OCI-LY1 (cell line): ENCODE measurements at regions not wholly inside any gene's neighbourhood (a gene's known extent, or its start where the extent isn't known, plus 50 kb on each side); places are given as distances from the start of the nearest gene placed in this dataset.

ENCODE experiments used
- EZH2 ChIP-seq: fragments of 200-600 bp; sonication (generic), shearing (Covaris generic); IDR thresholded peaks from 2 replicates; pipeline ENCODE4 v1.8.0; 2017; ENCODE audit warnings: borderline replicate concordance, mixed run types, mild to moderate bottlenecking, antibody characterized with exemption, low read length, moderate library complexity, mixed read lengths
- TF ChIP-seq, protein P1 (sequence below): fragments of 200-600 bp; sonication (generic), shearing (Covaris generic); IDR thresholded peaks from 2 replicates; pipeline ENCODE4 v1.5.1; 2017; ENCODE audit warnings: mild to moderate bottlenecking, antibody characterized with exemption, low read length, moderate library complexity, mixed read lengths

DNA sequence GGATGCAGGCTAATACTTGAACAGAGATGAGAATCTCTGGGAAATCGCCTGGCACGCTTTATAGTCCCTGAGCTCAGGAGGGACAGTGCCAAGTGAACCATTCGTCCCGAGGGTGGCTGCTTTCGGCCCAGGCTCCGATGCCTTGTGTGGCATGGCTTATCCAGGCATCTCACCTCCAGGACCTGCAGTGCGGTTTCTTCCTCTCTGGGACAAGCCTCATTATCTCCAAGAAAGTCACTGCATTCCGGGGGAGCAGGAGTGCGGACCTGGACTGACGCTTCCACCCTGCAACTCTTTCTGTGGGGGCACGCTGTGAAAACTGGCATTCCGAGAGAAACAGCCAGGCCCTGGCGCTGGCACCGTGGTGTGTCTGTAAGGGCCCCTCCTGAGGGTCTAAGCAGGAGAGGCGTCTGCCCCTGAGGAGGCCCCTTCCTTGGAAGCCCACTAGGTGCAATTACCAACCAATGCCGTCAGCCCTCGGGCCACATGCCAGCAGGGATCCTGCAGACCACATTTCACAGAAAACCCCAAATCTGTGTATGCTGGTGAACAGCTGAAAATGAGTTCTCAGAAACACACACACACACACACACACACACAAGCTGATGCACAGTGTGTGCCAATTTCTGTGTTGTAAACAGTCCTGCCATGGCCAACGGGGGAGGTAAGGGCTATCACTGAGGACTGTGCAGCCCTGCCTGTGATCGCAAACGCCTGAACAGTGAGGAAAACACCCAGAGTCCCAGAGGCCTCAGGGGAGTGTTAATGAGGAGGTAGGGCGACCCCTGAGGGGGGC lies 351.9 kb upstream of the SALL3 start:
- TF ChIP-seq, protein P1, sequence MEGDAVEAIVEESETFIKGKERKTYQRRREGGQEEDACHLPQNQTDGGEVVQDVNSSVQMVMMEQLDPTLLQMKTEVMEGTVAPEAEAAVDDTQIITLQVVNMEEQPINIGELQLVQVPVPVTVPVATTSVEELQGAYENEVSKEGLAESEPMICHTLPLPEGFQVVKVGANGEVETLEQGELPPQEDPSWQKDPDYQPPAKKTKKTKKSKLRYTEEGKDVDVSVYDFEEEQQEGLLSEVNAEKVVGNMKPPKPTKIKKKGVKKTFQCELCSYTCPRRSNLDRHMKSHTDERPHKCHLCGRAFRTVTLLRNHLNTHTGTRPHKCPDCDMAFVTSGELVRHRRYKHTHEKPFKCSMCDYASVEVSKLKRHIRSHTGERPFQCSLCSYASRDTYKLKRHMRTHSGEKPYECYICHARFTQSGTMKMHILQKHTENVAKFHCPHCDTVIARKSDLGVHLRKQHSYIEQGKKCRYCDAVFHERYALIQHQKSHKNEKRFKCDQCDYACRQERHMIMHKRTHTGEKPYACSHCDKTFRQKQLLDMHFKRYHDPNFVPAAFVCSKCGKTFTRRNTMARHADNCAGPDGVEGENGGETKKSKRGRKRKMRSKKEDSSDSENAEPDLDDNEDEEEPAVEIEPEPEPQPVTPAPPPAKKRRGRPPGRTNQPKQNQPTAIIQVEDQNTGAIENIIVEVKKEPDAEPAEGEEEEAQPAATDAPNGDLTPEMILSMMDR: no peak
- TF ChIP-seq EZH2: no peak
